ENCODE measurements at regions not wholly inside any gene's neighbourhood (a gene's known extent, or its start where the extent isn't known, plus 50 kb on each side); places are given as distances from the start of the nearest gene placed in this dataset.
"Not testable (repeated sequence)": the region's sequence is repeated elsewhere in the genome, so short reads cannot be mapped to it uniquely, and the experiment has no call there.

DNA sequence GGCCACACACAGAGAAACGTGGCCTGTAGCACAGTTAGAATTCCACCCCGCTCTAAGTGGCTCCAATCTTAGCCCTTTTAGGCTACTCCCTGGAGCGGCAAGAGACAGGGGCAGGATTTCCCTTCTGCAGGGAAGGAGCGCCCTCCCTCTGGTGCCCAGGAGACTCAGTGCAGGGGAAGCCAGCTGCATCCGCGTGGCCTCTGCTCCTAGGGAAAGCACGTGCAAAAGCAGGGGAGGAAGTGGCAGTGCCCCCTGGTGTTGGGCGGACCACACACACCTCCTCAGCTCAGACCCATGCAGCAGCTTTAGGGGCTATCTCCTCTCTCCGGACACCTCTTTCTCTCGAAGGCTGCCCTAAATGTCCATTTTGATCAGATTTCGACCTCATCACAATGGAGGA lies 50.0 kb downstream of the SPRING1 start:
- peak in 1 of 2 donors; percentile 29 for DNase-seq (ENCODE audit: low read depth in 2 of 2)

GRCh38 chr12:116684891-116685290 lies 53.0 kb downstream of the SPRING1 start:
- no peak for DNase-seq (ENCODE audit: low read depth in 2 of 2)

- no peak for DNase-seq (ENCODE audit: low read depth in 2 of 2)
Observed at GRCh38 chr12:116677202-116677661, 60.6 kb downstream of the SPRING1 start.

- DNase-seq (ENCODE audit: low read depth in 2 of 2) = no peak
Observed at GRCh38 chr12:116675339-116676107, 62.3 kb downstream of the SPRING1 start.

DNA sequence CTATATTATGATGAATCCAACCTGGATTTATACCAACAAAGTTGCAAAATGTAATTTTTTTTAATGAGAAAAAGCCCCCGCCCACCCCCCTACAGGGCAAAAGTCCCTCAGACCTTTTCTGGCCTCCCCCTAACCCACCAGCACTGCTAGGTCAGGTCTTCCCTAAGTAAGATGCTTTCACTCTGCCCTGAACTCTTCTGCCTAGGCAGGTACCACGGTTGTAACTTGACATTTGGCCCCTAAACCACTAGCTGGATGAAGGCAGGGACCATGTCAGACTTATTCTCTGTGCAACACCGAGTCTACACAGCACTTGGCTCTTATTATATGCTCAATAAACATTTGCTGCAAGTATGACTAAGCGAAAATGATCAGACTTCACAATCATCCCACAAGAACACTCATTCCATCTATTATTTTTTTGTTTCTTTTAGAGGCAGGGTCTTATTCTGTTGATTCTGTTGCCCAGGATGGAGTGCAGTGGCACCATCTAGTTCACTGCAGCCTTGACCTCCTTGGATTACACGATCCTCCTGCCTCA lies 63.2 kb downstream of the SPRING1 start:
- DNase-seq (ENCODE audit: low read depth in 2 of 2) = no peak

DNA sequence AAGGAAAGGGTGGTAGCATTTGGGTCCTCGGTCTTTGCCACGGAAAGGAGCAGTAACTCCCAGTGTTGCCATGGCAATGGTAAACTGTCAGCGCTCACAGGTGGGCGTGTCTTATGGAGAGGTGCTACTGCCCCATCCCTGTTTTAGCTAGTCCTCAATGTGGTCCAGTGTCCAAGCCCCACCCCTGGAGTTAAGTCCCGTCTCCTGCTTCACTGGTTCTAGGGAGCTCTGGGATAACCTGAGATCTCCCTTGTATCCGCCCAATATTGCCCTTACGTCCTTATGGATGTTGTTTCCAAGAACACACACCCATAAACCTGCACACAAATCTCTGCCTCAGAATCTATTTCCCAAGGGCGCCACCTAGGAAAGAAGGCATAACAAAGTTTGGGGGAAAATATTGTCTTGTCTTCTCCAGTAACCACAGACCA lies 64.2 kb downstream of the SPRING1 start:
- DNase-seq (ENCODE audit: low read depth in 2 of 2) = no peak

DNA sequence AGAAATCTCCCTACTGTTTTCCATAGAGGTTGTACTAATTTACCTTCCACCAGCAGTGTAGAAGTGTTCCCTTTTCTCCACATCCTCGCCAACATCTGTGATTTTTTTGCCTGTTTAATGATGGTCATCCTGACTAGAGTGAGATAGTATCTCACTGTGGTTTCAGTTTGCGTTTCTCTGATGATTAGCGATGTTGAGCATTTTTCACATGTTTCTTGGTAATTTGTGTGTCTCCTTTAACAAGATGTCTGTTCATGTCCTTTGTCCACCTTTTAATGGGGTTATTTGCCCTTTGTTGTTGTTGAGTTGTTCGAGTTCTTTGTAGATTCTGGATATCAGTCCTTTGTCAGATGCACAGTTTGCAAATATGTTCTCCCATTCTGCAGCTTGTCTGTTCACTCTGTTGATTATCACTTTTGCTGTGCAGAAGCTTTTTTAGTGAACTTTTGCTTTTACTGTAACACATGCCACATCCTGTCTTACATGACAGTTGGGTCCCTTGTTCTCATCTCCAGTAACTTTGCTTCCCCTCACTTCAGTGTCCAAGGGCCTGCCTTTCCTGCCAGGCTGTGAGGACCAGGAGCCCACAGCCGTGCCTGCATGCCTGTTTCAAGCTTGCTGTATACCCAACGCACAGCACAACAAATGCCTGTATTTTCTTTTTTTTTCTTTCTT lies 64.9 kb downstream of the SPRING1 start:
- DNase-seq (ENCODE audit: low read depth in 2 of 2) = no peak

DNA sequence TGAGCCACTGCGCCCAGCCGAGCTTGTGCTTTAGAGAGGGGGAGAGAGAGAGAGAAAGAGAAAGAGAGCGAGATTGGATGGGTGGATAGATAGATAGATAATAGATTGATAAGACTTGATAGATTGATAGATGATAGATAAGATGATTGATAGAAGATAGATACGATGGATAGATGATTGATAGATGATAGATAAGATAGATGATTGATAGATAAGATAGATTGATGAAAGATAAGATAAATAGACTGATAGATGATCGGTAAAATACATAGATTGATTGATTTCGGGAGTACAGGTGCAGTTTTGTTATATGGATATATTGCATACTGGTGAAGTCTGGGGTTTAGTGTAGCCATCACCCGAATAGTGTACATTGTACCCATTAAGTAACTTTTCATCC lies 65.9 kb downstream of the SPRING1 start:
- no peak for DNase-seq (ENCODE audit: low read depth in 2 of 2)

- no peak for DNase-seq (ENCODE audit: low read depth in 2 of 2)
Observed at GRCh38 chr12:116670859-116671258, 67.0 kb downstream of the SPRING1 start.

- no peak for DNase-seq (ENCODE audit: low read depth in 2 of 2)
Observed at GRCh38 chr12:116667752-116668151, 70.1 kb downstream of the SPRING1 start.

GRCh38 chr12:116666829-116667228 lies 71.0 kb downstream of the SPRING1 start:
- DNase-seq (ENCODE audit: low read depth in 2 of 2) = not testable (repeated sequence)

DNA sequence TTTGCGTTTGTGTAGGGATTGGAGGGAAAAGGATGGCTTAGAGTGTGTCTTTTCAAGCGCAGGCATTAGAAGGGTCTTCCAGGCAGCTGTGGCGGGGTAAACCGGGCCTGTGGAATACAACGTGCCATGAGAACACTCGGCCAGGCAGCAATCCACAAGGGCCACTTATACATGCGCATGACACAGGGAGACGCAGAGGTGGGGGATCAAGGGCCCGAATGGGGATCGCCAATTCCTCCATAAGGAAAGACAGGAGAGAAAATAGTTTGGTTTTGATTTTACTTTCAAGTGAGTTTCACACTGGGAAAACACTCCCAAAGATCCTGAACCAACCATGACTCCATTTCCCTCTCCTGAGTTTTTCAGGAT lies 71.6 kb downstream of the SPRING1 start:
- DNase-seq (ENCODE audit: low read depth in 2 of 2) = no peak

GRCh38 chr12:116665666-116666304 lies 72.1 kb downstream of the SPRING1 start:
- no peak for DNase-seq (ENCODE audit: low read depth in 2 of 2)

GRCh38 chr12:116664085-116664484 lies 73.8 kb downstream of the SPRING1 start:
- DNase-seq (ENCODE audit: low read depth in 2 of 2) = no peak

DNA sequence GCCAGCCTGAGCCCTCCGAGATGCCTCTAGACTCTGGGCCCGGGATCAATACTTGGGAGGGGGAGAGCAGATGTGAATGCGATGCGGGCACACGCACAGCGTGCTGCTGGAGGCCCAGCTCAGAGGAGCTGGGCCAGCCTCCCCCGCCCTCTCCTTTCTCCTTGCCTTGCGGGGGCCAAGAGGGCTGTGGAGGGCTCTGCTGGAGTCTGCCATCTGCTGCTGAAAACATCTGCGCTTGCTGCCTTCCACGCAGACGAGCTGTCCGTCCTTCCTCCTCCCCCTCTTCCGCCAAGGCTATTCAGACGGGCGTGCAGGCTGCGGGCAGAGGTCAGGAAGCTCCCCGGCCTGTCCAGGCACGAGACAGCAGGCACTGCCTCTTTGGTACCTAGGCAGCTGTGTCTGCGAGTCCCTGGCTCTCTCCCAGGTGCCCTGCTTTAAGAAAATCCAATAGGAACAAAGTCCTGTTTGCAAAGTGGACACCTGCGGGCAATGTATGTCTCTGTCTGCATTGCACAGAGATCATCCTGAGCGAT lies 75.2 kb downstream of the SPRING1 start:
- no peak for DNase-seq (ENCODE audit: low read depth in 2 of 2)

- no peak for DNase-seq (ENCODE audit: low read depth in 2 of 2)
Observed at GRCh38 chr12:116661341-116661740, 76.5 kb downstream of the SPRING1 start.

DNA sequence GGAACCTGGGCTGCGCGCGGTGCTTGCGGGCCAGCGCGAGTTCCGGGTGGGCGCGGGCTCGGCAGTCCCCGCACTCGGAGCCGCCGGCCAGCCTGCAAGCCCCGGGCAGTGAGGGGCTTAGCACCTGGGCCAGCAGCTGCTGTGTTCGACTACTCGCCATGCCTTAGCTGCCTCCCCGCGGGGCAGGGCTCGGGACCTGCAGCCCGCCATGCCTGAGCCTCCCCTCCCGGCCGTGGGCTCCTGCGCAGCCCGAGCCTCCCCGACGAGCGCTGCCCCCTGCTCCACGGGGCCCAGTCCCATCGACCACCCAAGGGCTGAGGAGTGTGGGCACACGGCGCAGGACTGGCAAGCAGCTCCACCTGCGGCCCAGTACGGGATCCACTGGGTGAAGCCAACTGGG lies 77.1 kb downstream of the SPRING1 start:
- DNase-seq (ENCODE audit: low read depth in 2 of 2) = not testable (repeated sequence)

DNA sequence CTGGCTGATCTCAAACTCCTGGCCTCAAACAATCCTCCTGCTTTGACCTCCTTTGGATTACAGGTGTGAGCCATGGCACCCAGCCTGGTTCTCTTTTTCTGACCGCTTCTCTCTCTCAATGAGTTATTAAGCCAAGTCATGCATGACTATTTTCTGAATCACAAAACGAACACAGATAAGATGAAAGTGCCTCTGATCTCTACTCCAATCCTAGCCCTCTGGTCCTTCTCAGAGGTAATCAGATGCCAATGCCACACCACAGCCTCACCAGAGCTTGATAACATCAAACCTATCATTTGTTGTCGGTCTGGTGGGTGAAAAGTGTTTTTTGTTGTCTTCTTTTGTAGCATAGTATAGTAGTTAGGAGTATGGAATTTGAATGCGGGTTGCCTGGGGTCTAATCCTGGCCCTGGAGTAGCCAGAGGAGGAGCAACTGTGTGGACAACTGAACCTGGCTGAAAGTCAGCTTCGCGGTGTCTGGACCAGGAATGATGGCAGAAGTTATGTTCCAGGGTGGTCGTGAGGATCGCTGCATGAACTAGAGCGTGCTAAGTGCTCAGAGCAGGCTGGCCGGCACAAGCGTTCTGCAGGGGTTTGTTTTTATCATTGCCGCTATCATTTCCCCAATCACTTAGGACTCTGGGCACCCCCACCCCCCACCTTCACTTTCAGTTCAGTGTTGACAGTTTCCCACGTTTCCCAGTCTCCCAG lies 77.9 kb downstream of the SPRING1 start:
- DNase-seq (ENCODE audit: low read depth in 2 of 2) = no peak

GRCh38 chr12:116657921-116658495 lies 79.9 kb downstream of the SPRING1 start:
- no peak for DNase-seq (ENCODE audit: low read depth in 2 of 2)

GRCh38 chr12:116656306-116656705 lies 81.6 kb downstream of the SPRING1 start:
- no peak for DNase-seq (ENCODE audit: low read depth in 2 of 2)

DNA sequence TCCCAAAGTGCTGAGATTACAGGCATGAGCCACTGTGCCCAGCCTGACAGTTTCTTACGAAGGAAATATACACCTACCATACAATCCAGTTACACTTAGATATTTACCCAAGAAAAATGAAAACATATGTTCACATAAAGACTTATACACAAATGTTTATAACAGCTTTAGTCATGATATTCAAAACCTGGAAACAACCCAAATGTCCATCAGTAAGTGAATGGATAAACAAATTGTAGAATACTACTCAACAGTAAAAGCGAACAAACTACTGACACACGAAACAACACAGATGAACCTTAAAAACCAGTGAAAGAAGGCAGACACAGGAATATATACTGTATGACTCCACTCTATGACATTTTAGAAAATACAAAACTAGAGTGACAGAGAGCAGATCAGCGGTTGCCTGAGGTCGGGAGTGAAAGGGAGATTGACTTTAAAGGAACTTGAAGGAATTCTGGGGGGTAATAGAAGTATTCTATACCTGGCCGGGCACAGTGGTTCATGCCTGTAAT lies 83.6 kb downstream of the SPRING1 start:
- no peak for DNase-seq (ENCODE audit: low read depth in 2 of 2)
